Stimulated activated CD4-positive, alpha-beta T cell treated with anti-CD3 and anti-CD28 coated beads, Interleukin-4, amount 100 ng/mL, for 24 hours (primary cell): ENCODE measurements at regions not wholly inside any gene's neighbourhood (a gene's known extent, or its start where the extent isn't known, plus 50 kb on each side); places are given as distances from the start of the nearest gene placed in this dataset.
A peak's percentile ranks its signal among the peaks of the same experiment; 100 is the strongest.
"Not testable (repeated sequence)": the region's sequence is repeated elsewhere in the genome, so short reads cannot be mapped to it uniquely, and the experiment has no call there.

Experiments
- DNase-seq: peaks from one replicate; pipeline ENCODE4 v3.0.0-alpha.2; 2020

DNA sequence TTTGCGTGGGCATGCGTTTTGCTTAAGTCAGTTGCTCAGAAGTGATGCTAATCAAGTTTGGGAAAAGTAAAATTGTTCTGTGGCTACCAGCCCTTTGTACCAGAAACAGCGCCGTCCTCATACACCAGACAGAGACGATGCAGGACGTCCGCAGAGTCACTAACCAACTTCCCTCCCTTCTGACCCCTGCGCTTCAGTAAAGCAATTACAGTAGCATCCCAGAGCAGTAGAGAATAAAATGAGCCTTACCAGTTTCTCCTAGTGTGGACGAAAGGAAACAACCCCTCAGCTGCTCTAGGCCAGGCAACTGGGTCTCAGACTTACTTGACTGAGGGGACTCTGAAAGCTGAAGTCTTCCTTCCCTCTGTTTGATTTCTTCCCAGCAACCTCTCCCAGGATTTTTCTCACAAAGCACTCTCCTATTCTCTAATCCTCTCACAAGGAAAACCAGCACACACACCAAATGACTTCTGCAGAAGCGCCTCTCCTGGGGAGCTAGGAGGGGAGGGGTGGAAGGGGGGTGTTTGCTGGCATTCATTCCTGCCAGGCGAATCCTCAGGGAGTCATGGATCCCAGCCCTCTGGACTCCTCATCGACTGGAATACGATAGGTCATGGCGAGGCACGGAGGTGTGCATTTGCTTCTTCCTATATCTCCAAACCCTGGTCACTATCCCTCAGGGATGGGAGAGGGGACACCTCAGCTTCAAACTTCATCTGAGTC, 56.0 kb upstream of the MID1 start:
- DNase-seq, result no peak

DNA sequence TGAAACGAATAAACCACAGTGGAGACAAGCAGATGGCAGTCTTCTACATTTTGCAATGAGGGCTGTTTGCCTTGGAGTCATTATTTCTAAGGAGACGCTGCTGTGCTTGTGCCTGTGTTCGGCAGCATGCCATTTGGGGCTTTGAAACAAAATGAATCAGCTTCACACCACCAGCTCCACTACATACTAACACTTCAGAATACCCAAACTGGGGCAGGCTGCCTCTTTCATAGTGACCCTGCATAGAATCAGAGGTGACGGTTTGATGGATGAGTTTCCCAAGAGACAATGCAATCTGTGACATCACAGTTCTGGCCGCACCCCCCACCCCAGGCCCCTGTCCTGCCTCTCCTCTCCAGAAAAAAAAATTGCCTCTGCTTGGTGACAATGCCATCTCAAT, 57.1 kb upstream of the MID1 start:
- no peak for DNase-seq

DNA sequence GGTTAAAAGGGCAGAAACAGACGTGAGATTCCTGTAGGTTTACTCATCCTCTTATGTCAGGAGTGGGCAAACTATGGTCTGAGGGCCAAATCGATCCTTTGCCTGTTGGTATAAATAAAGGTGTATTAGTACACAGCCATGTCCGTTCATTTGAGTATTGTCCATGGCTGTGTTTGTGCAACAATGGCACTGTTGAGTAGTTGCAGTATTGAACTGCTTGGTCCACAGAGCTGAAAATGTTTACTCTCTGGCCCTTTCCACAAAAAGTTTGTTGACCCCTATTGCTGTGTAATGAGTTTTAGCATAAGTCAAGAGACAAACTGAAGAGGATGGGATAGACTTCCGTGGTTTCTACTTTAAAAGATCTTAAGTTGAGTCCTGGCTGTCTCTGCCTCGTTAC, 59.0 kb upstream of the MID1 start:
- DNase-seq, result no peak

DNA sequence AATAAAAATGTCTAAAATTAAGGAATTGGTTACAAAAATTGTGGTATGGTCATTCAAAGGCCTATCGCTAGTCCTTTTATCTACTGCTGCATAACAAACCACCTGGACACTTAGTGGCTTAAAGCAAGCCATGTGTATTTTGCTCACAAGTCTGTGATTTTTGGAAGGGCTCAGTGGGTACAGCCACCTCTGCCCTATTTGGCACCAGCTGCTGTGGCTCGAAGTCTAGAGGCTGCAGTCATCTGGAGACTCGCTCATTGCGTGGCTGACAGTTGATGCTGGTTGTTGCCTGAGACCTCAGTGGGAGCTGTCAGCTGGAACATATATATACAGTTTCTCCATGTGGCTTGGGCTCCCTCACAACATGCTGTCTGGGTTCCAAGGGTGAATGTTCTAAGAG, 60.8 kb upstream of the MID1 start:
- DNase-seq, result no peak

DNA sequence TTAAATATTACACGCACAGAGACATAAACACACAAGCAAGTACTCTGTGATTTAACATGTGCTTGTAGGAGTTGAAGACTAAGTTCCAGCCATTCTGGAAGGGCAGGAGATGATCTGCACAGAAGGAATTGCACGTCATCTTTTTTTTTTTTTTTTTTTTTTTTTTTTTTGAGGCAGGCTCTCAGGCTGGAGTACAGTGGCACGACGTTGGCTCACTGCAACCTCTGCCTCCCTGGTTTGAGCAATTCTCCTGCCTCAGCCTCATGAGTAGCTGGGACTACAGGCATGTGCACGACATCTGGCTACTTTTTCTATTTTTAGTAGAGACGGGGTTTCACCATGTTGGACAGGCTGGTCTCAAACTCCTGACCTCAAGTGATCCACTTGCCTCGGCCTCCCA, 63.2 kb upstream of the MID1 start:
- DNase-seq, result not testable (repeated sequence)

DNA sequence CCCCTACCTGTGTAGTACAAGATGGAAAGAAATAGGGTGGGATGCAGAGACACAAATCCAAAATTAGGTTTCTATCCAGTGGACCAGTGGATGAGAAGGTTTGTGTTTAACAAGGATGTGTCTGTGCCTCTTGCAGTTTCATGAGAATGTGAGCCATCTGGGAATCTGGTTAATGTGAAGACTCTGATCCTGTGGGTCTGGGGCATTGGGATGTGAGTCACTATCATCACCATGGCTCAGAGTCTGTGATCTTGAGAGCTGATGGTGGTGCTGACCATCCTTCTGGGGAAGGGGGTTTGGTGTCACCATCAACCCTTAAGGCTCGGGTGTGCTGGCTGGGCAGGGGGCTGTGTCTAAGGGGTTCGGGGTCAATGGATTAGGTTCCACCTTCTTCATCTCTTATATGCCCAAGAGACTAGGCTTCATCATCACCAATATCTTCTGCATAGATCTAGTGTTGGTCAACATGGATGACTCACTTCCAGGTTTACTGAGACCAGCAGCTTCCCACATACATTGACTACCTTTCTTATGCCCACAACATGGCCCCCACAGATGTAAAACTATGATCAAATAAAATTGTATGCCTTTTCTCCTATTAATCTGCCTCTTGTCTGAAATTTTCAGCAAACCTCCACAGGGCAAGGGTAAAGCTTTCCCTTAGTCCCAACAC, 65.7 kb upstream of the MID1 start:
- no peak for DNase-seq

DNA sequence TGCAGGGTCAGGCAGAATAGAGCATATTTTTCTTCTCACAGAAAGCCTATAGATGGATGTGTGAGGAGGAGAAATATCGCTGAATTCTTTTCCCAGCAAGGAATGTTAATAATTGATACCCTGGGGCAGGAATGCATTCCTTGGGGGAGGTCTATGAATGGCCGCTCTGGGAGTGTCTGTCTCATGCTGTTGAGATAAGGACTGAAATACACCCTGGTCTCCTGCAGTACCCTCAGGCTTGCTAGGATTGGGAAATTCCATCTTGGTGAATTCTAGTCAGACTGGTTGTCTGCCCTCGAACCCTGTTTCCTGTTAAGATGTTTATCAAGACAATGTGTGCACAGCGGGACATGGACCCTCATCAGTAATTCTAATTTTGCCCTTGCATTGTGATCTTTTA, 71.4 kb upstream of the MID1 start:
- not testable (repeated sequence) for DNase-seq

DNA sequence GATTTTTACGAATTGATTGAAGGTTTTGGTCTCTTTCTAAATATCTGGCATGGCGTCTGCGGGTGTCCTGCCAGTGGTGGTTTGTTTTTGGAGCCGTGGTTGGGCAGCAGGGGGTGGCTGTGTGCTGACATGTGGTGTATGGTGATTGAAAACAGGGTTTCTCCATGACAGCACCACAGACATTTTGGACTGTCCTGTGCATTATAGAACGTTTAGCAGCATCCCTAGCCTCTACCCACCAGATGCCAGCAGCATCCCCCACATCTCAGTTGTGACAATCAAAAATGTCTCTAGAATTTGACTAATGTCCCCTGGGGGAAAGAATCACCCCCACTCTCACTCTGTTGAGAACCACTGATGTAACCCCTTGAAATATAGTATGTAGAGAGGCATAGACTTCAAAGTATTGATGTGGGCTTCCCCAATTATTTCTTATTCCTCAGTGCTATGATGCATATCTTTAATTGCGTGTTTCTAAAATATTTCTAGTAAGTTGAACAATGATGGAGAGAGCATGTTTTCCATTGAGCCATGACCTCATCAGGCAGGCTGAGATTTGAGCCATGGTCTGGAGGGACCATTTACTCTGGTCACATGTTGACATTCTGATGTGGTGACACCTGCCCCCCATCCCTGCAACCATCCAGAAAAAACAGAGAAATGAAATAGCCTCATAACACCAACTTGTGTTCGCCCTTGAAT, 77.4 kb upstream of the MID1 start:
- DNase-seq, result no peak

DNA sequence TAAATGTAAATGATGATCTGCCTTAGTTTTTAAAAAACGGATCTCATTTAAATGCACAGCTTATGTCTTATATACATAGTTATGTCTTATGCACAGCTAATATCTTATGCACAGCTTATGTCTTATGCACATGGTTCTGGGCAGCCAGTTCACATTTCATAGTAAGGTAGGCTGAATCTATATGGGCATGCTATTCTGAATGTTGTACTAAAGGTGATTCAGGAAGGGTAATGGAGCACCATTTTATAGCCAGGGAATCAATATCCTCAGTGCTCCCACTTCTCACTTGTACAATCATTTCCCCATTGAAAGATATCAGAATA, 77.9 kb upstream of the MID1 start:
- DNase-seq, result no peak

DNA sequence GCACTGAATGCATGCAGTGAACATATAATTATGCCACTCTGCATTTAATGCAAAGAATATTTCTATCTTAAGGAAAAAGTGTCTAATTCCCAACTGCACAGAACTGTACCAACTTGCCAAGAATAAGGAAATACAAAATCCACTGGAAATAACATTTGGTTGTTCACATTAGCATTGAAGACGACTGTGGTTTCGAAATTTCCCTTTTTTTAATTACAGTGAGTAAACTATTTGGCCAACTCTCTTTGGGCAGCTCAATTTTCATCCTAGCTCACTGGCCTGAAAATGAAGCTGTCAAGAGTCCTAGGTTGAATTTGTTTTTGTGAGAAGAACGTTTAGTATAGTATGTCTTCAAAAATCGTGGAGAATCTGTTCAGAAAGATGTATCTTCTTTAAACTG, 81.6 kb upstream of the MID1 start:
- DNase-seq, result no peak

DNA sequence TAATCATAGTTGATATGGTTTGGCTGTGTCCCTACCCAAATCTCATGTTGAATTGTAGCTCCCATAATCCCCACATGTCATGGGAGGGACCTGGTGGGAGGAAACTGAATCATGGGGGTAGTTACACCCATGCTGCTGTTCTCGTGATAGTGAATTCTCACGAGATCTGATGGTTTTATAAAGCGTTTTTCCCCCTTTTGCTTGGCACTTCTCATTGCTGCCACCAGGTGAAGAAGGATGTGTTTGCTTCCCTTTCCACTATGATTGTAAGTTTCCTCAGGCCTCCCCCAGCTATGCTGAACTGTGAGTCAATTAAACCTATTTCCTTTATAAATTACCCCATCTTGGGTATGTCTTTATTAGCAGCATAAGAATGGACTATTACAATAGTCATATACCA, 86.0 kb upstream of the MID1 start:
- not testable (repeated sequence) for DNase-seq

DNA sequence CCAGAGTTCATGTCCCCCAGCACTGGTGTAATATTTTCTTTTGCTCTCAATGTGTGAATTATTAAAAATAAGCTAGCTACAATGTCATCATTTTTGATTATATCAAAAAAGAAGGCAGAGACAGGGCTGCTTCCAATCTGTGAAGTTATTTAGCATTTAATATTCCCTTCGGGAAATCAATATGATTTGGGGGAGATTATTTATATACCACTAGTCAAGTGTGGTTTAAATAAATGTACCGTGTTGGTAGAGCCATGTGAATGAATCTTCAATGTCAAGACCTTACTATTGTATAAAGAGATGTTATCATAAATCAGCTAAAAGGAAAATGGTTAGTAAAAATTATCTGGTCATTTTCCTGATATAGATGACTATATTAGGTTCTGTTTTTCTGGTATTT, 87.4 kb upstream of the MID1 start:
- DNase-seq, result no peak

DNA sequence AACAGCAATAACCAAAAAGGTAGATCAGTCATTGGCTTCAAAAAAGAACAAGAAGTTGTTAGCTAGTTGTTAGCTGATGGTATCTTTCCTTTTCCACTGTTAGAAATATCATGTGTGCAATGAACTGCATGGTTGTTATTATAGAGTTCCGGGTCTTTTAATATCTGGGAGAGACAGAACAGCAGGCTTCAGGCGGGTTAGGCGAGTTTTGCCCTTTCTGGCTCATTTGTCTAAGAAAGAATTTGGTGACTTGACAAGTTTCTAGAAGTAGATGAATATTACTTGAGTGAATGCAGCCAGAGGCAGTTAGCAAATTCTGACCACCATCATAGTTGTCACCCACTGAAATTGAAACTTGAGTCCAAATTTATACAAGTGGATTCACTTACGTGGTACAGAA, 88.9 kb upstream of the MID1 start:
- DNase-seq, result no peak

DNA sequence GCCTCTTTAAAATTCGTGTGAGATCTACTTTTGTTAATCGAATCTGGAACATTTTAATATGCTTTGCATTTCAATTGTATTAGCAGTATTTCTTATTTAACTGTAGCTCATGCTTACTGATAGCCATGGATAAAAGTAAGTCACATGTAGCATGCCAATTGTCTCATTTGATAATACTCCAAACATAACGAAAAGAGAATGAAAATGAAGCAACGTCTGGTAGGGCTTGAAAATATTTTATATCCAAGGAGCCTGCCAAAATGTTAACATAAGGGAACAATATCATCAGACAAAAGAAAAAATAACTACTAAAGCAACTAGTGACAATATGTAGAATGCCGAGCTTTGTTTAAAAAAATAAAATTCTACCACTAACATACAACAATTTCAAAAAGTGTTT, 94.1 kb upstream of the MID1 start:
- DNase-seq, result no peak

DNA sequence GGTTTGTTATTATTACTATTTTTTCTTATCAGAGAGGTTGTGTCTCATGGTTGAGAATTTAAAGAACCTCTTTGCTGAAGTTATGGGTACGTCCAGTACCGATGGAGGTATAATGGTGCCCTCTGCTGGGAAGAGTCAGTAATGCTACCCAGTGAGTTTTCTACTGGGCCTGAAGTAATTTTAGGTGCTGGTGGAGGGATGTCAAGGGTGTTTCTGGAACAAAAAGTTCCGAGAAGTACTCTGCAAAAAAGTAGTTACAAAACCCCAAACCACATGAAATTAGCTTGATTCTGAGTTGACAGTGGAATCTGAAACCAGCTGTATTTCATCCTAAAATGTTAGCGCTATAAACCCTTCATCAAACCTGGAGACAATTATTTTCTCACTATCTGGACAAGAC, 102.5 kb upstream of the MID1 start:
- DNase-seq, result peak; percentile 25

DNA sequence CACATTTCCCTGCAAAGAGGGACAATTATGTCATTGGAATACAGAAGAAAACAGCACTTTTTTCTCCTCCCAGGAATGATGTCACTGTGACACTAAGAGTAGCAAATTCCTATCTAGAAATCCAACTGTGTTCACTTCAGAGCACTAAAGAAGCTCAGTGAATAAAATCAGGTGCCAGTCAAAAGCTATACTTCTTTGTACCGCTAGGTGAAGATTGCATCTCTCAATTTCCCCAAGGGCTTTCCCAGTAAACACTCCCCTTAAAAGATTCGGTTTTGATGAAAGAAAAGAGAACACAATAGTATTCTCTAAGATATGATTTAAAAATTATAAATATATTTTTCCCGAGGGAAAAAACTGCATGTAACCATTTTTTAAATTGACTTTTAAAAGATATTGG, 104.7 kb upstream of the MID1 start:
- DNase-seq, result no peak

DNA sequence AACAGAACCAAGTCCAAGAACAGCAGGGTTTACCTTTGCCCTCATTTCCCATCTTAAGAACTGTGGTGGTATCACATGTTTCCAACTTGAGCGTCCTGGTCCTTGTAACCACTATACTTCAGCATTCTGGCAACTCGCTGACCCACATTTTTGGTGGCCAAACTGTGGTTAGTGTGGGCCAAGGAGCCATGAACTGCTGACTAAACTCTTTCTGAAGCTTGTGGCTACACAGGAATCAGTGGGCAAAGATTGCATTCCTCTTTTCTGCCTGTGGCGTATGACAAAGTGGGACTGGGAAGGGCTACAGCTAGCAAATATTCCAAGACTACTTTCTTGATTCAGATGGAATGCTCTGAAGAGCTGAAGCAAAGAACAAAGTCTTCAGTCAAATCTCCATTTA, 106.3 kb upstream of the MID1 start:
- no peak for DNase-seq

DNA sequence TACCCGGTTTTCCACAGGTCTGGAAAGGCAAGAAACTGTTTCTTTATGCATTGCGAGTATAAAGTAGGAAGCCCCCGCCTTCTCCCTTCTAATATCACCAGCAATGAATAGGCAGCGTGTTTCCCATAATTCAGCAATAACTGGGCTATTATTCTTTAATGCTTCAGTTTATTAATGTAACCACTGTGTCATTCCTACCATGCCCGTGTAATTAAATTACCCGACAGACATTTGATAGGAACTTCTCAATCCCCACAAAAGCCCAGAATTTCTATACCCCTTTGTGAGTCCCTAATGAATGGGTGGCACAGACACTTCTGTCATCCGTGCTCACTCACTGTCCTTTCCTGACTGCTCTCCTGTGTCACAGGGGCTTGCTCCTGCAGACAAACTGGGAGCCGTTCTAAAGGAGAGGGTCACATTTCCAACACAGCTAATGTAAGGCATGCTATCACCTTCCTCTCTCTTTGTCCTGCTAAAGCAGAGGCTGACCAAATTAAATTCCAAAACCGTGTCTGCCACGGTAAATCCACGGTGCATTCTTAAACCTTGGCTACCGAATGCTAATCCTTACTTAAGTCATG, 108.5 kb upstream of the MID1 start:
- DNase-seq, result no peak

DNA sequence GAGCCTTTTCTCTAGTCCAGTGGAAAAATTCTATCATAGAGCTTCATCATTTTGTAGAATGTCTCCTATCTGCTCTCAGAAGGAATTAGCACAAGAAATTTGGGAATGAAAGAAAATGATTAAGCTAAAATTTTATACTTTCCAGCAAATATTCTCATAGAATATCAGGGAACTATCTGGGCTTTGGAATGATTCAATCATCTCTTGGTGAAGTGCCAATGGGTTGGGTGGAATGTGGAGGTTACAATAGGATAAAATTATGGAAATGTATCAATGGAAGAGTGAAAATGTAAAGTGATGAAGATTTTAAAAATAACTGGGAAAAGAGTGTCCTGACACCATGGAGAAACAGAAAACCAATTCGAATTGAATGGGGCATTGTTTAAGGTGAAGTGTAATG, 119.0 kb upstream of the MID1 start:
- no peak for DNase-seq

DNA sequence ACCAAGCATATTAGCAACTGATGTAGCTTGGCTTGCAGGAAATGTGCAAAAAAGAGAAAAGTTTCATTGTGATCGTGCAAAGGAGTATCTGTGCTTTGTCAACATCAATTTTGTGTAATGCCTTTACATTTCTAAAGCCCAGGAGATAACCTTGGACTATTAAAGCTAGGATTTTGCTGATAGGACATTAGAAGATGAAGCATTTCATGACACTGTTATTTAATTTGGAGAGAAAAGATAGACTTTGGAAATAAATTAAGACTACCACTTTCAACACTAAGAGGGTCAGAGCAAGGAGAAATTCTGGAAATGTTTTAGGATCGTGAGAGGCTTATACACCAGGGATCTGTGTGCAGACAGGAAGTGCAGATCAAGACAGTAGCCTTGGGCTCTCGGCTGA, 120.6 kb upstream of the MID1 start:
- DNase-seq, result no peak

DNA sequence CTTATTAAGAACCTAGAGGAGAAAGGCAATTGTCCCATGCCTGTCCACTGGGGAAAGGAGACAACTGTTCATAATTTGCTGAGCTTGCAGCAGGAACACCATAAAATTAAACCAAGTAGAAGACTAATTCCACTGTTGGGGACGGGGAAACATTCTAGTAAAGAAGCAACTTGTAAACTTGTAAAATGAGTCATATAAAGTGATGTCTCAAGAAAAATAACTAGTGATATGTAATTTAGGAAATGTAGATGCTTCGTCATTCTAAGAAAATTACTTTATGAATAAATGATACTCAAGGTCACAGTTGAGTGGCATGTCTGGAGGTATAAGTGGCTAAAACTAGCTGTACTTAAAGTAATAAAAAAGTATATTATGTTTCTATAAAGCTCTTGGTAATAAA, 121.2 kb upstream of the MID1 start:
- DNase-seq, result no peak

DNA sequence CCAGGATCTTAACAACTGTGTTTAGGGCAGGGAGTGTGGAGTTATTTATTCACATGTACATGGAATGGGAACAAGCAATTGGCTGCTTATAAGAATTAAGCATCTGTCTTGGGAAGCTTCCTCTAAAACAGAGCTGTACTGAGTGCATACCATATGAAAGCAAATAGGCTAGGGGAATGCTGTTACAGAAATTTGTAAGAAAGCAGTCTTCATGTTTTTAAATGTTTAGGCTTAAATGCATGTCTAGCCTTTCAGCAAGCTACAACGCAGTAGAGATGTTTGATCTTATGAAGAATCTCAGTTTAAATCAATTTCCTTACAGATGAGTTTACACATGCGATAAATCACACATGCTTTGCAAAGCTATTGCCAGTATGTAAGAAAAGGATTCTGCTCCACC, 123.1 kb upstream of the MID1 start:
- DNase-seq, result no peak

DNA sequence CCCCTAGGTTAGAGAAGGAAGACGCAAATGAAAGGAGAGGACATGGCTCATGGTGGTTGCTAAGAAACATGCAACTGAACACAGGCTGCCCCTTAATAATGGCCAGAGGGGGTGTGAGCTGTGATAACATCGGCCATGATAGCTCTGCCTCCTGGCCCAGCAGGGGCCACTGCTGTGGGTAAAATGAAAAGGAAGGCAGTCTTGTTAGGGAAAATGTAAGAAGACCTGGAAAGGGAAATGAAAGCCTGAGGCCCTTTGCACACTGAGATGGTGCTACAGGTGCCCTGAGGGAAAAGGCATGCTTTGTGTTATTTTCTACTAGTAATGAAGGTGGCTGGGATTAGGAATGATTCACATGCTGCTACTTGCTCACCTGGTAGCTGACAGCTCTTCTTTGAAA, 123.6 kb upstream of the MID1 start:
- DNase-seq, result no peak

DNA sequence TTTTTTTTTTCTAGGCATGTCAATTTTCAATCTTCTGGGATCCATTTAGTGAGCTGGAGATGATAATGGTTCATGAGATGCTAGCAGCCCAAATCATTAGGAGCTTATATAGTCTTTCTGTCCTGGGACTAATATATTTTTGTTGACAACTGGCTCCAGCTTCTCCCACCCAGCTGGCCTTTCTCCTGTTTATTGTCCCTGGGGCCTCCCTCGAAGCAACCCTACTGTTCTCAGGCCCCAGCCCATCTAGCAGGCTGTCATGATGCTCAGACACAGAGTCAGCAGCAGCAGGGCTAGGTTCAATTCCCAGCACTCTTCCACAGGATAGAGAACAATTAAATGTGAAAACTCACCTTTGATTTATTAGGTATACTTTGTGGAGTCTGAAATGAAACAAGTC, 127.6 kb upstream of the MID1 start:
- no peak for DNase-seq
